Inflammatory macrophage (primary cell): ENCODE measurements at regions not wholly inside any gene's neighbourhood (a gene's known extent, or its start where the extent isn't known, plus 50 kb on each side); places are given as distances from the start of the nearest gene placed in this dataset.
"Not testable (repeated sequence)": the region's sequence is repeated elsewhere in the genome, so short reads cannot be mapped to it uniquely, and the experiment has no call there.

Source experiments
- DNase-seq, 2 donors: peaks; one replicate each; pipeline ENCODE4 v3.0.0-alpha.2; 2020 to 2022

DNA sequence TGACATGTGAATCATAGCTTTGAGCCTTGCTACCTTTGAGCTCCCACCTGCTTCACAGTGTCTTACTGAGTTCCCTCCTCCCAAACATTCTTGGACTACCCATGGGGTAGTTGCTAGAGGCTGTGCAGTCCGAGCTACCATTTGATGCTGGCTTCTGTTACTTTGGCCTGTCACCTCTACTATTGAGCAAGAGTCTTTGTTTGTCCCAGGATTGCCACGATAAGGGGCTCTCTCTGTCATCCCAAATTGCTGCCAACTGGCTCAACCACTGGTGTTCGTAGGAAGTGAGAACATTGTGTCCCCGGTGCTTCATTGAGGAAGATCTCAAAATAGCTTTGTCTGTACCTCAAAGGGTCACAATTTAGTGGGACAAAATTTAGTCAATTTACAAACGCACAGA lies 59.1 kb upstream of the PAX8 start:
- no peak for DNase-seq

DNA sequence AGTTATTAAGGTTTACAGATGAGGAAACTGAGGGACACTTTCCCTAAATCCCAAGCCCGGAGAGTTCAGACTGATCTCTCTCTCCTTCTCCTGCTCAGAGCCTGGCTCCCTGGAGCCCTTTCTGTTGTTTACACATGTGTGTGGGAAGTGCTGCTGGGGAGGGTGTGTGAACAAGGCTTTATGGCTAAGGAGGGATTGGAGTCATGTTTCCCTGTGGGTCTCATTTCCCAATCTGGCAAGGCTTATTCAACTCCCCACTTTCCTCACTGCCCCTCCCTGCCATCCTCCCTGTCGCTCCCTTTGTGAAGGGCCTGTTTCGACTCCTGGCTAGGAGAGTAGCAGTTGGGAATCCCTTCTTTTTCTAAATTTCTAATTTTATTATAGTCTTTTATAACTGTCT lies 57.3 kb upstream of the PAX8 start:
- not testable (repeated sequence) for DNase-seq

DNA sequence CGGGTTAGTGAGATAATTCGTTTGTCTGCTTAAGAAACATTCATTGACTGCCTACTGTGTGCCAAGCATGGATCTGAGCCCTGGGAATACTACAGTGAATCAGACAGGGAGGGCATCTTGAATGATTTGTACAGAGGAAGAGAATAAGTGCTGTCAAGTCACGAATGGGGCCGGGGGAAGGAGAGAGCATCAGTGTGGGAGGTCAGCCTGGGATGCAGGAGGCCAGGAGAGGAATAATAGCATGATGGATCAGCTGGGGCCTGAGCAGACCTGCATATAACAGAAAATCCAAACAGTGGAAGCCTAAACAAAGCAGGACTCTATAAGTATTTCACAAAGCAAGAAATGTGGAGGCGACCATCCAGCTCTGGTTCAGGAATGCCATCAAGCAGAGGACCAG lies 55.4 kb upstream of the PAX8 start:
- DNase-seq: no peak

DNA sequence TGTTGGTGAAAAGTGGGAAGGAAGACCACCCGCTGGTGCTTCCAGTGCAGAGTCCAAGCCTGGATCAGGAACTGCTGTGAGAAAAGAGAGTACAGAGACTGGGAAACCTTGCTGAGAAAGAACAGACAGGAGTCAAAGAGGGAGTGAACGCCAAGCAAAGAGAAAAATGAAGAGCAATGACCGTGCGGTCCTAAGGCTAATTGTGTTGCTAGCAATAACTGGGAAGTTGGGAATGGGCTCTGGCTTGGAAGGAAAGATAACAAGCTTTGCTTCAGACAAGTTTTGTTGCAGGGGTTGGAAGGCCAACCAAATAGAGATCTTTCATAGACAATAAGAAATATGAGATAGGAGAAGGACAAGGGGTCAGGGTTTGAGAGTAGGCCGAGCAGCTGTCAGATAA lies 55.0 kb upstream of the PAX8 start:
- not testable (repeated sequence) for DNase-seq

DNA sequence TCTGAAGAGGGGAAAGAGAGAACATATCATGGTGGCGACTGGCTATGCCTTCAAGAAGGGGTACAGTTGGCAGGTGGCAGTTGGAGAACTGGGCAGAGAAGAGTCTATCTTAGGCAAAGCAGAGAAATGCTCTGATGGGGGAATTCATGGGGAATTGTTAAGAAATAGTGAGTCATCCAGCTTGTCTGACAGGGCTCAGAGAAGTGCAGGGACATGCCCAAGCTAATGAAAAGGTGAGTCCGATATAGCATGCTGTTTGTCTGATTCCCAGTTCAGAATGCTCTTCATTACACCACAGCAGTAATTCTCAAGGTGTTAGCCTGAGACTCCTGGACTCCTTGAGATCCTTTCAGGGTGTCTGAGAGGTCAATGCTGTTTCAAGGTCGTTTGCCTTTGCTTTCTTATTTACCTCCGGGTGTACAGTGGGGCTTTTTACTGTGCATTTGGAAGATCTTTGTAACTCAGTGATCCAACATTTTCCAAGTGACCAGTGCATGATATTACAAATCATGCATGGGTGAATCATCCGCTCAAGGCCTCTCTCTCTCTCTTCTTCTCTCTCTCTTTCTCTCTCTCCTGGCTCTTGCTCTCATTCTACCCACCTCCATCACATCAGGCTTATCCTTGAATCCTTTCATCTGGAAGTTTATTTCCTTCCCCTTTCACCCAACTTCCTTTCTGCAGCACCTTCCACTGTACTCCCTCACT lies 51.5 kb upstream of the PAX8 start:
- peak in 1 of 2 donors; percentile 12 for DNase-seq

- DNase-seq: not testable (repeated sequence)
Observed at GRCh38 chr2:113328973-113329372, 50.3 kb upstream of the PAX8 start.

GRCh38 chr2:113328572-113328971 lies 49.9 kb upstream of the PAX8 start:
- DNase-seq: not testable (repeated sequence)
